Panc1 (cell line): ENCODE measurements at regions not wholly inside any gene's neighbourhood (a gene's known extent, or its start where the extent isn't known, plus 50 kb on each side); places are given as distances from the start of the nearest gene placed in this dataset.

ENCODE experiments used
- ATAC-seq: fragments of 200-7000 bp; cut with Tn5 transposase; 2 replicates; pipeline ENCODE4 v1.9.1; 2020; ENCODE audit warnings: mild to moderate bottlenecking, moderate library complexity
- BruUV-seq: library from RNA; stranded (reverse); fragments of 400-500 nt; replicated peaks from 2 replicates; lab custom pipeline; 2021; lab: Mats Ljungman, UMichigan
- CTCF ChIA-PET: fragments of 300-600 bp; sonication (Branson Sonifier 250); formaldehyde crosslinking; loops from one replicate; lab custom pipeline; 2022; ENCODE audit warnings: antibody characterized with exemption; lab: Charles Lee
- POLR2A ChIA-PET: fragments of 300-600 bp; sonication (Branson Sonifier 250); formaldehyde crosslinking; loops from one replicate; lab custom pipeline; 2022; ENCODE audit warnings: antibody characterized with exemption; lab: Charles Lee
- DNase-seq: peaks from one replicate; pipeline ENCODE4 v3.0.0-alpha.2; 2010; ENCODE audit warnings: low read depth, low spot score
- H3K27ac ChIP-seq: 2 replicates; pipeline ENCODE4 v1.5.1; 2011; ENCODE audit warnings: mild to moderate bottlenecking, low read length, inconsistent platforms
- H3K27me3 ChIP-seq: fragments of 200-500 bp; sonication (Bioruptor generic); 2 replicates; pipeline ENCODE4 v1.6.0; 2014; ENCODE audit warnings: low read length, inconsistent platforms; ENCODE audit not compliant: control insufficient read depth, insufficient read depth
- H3K36me3 ChIP-seq: fragments of 200-500 bp; sonication (Bioruptor generic); 2 replicates; pipeline ENCODE4 v1.5.1; 2014; ENCODE audit warnings: inconsistent platforms, mild to moderate bottlenecking, low read length, moderate library complexity; ENCODE audit not compliant: control insufficient read depth, insufficient read depth
- H3K4me1 ChIP-seq: 2 replicates; pipeline ENCODE4 v1.5.1; 2011; ENCODE audit warnings: inconsistent platforms, mild to moderate bottlenecking, low read length, moderate library complexity; ENCODE audit not compliant: control insufficient read depth, insufficient read depth
- H3K4me3 ChIP-seq, 2 experiments: 2 replicates each; pipeline ENCODE4 v1.5.1; 2011 to 2012; ENCODE audit warnings: low read depth in 2 of 2, low read length in 2 of 2, mild to moderate bottlenecking in 2 of 2, inconsistent platforms in 1 of 2, moderate library complexity in 1 of 2
- H3K9me3 ChIP-seq: fragments of 200-500 bp; sonication (Bioruptor generic); 2 replicates; pipeline ENCODE4 v1.5.1; 2014; ENCODE audit warnings: low read depth, mild to moderate bottlenecking, inconsistent platforms, low read length, moderate library complexity; ENCODE audit not compliant: control insufficient read depth, insufficient read depth
- POLR2AphosphoS5 ChIP-seq: IDR thresholded peaks from 2 replicates; pipeline ENCODE4 v1.6.1; 2012; ENCODE audit warnings: mild to moderate bottlenecking, low read depth, low read length, moderate library complexity
- REST ChIP-seq, 2 experiments: IDR thresholded peaks; 2 replicates each; pipeline ENCODE4 v1.6.1; 2011 to 2012; ENCODE audit warnings: low read depth in 2 of 2, control low read depth in 1 of 2, low read length in 1 of 2, mild to moderate bottlenecking in 1 of 2, moderate library complexity in 1 of 2; ENCODE audit not compliant: insufficient read depth in 1 of 2
- SIN3A ChIP-seq: IDR thresholded peaks from 2 replicates; pipeline ENCODE4 v1.6.1; 2012; ENCODE audit warnings: low read depth, mild to moderate bottlenecking, low read length, moderate library complexity, borderline replicate concordance; ENCODE audit not compliant: insufficient read depth
- TCF7L2 ChIP-seq: IDR thresholded peaks from 2 replicates; pipeline ENCODE4 v1.6.1; 2011; ENCODE audit warnings: mild to moderate bottlenecking, low read depth, low read length, inconsistent platforms
- in situ Hi-C: cut with HindIII; loops from 2 replicates; pipeline ENCODE4 v1.10.0; 2016; ENCODE audit warnings: low sequenced_read_pairs, low pct_unique_long_range_greater_than_20kb
- intact Hi-C: fragments of 100-400 bp; cut with micrococcal nuclease; formaldehyde crosslinking; loops from one replicate; pipeline ENCODE4 v1.10.0; 2022; ENCODE audit not compliant: unreplicated experiment
- TF ChIP-seq, protein P1 (sequence below): fragments of 450-650 bp; IDR thresholded peaks from 2 replicates; pipeline ENCODE4 v1.5.1; 2017; ENCODE audit warnings: mild to moderate bottlenecking

GRCh38 chr10:117670116-117670904 is 127.8 kb downstream of the EMX2 start:
- no peak for ATAC-seq
- no peak for DNase-seq
- H3K36me3 ChIP-seq, result no peaks in the 10 kb centered on the region
- CTCF ChIA-PET, result no interaction called here
- TF ChIP-seq, protein P1, sequence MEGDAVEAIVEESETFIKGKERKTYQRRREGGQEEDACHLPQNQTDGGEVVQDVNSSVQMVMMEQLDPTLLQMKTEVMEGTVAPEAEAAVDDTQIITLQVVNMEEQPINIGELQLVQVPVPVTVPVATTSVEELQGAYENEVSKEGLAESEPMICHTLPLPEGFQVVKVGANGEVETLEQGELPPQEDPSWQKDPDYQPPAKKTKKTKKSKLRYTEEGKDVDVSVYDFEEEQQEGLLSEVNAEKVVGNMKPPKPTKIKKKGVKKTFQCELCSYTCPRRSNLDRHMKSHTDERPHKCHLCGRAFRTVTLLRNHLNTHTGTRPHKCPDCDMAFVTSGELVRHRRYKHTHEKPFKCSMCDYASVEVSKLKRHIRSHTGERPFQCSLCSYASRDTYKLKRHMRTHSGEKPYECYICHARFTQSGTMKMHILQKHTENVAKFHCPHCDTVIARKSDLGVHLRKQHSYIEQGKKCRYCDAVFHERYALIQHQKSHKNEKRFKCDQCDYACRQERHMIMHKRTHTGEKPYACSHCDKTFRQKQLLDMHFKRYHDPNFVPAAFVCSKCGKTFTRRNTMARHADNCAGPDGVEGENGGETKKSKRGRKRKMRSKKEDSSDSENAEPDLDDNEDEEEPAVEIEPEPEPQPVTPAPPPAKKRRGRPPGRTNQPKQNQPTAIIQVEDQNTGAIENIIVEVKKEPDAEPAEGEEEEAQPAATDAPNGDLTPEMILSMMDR, result no peak
- H3K27me3 ChIP-seq, result no peaks in the 10 kb centered on the region
- H3K27ac ChIP-seq, result no peak overlapping the region
- no TSS peak for BruUV-seq
- no peak overlapping the region for H3K4me3 ChIP-seq
- POLR2A ChIA-PET, result no interaction called here
- in situ Hi-C loops, result no loop called here
- no peaks in the 10 kb centered on the region for H3K4me1 ChIP-seq
- intact Hi-C loops, result no loop called here
- no peaks in the 10 kb centered on the region for H3K9me3 ChIP-seq

DNA sequence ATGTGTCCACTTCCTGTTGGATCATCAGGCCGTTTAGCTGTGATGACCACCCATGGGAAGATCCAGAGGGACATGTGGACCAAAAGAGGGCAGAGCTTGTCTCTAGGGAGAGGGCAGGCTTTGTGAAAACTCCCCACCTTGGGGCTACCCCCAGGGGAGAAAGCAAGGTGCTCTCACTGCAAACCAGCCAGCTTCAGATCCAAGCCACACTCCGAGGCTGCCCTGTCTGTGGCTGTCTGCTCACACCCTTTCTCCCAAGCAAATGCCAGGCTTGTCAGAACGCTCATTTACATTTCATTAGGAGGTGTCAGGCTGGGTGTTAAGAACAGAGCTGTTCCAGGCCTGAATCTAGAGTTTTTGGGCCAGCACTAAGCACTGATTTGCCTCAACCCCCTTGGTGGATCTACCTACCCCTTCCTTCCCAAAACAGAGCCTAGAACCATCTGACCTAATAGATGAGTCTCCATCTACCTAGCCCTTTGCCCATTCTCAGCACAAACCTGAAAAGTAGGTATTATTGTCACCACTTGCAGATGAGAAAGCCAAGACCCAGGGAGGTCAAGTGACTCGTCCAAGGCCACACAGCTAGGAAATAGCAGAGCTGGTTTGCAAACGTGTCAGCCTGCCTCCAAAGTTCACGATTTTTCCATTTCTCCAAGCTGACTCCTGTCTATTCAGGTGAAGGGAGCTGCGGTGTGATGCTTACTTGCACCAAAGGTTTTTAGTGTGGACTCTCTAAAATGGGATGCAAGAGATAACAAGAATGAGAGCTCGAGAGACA is 130.9 kb downstream of the EMX2 start:
- in situ Hi-C loops, result no loop called here
- Histone ChIP-seq H3K27me3 (0 out of 2 replicates have a peak, but pooled peaks cover under 1% of the 10 kb centered on the region), H3K4me3 (no peak overlapping the region), H3K9me3 (no peaks in the 10 kb centered on the region), H3K27ac (no peak overlapping the region), H3K4me1 (no peaks in the 10 kb centered on the region), H3K36me3 (no peaks in the 10 kb centered on the region)
- ATAC-seq, result no peak
- TF ChIP-seq REST (IDR thresholded peaks at IDR 0.05; ENCODE audit: insufficient read depth in 1 of 2, low read depth in 2 of 2, low read length in 1 of 2) (no peak), POLR2AphosphoS5 (no peak), TCF7L2 (no peak), SIN3A (no peak)
- TF ChIP-seq, protein P1, result no peak
- no TSS peak for BruUV-seq
- ChIA-PET POLR2A (no interaction called here), CTCF (no interaction called here)
- intact Hi-C loops, result no loop called here
- no peak for DNase-seq
